Stimulated activated CD8-positive, alpha-beta memory T cell treated with anti-CD3 and anti-CD28 coated beads, Interleukin-7, amount 100 ng/mL, for 48 hours (primary cell): ENCODE measurements at regions not wholly inside any gene's neighbourhood (a gene's known extent, or its start where the extent isn't known, plus 50 kb on each side); places are given as distances from the start of the nearest gene placed in this dataset.

Experiments used
- DNase-seq, 2 donors: peaks; one replicate each; pipeline ENCODE4 v3.0.0-alpha.2; 2020; ENCODE audit warnings: low read depth in 1 of 2; ENCODE audit errors: extremely low read depth in 1 of 2

DNA sequence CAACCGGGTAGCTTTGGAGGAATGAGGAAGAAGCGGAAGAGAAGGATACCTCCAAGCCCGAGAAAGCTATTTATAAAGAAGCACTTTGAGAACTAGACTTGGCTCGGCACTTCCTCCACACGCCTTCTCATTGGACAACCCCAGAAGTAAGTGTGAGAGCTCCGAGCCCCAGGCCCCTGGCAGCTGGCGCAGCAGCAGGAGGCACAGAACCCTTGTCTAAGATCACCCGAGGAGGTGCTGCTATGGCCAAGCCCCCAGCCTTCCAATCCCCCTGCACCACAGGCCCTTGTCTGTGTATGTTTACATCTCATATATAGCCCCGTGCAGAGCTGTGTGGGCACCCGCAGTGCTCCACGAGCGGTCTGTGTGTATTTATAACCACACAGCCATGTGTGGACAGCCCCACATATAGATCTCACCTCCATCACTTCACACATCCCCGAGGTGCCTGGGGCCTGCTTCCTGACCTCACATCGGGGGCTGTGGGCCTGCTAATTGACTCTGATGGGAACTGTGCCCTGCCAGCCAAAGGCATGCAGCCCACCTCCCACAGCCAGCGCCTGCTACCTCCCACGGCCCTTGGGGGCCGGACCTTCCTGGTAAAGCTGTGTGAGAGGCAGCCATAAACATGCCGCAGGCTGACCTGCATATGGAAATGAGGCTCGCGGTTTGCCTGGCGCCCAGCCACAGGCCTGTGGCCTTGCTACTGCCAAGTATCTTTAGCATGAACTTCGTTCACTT, 96.1 kb downstream of the C17orf67 start:
- DNase-seq: no peak

DNA sequence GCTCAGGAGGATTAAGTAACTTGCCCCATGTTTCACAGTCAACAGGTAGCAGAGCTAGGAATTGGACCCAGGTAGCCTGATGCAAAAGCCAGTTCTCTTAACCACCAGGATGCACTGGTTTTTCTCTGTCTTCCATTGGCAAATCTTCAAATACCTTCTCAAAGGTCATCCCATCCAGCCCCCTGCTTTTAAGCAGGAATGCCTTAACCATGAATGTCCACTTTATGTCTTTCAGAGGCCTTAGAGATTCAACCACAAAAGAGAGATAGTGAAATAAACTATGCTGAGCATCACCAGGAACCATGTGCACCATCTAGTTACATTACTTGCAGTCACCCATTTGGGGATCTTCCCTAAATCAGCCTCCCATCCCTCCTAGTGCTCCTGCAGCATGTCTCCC, 94.3 kb downstream of the C17orf67 start:
- DNase-seq: no peak

DNA sequence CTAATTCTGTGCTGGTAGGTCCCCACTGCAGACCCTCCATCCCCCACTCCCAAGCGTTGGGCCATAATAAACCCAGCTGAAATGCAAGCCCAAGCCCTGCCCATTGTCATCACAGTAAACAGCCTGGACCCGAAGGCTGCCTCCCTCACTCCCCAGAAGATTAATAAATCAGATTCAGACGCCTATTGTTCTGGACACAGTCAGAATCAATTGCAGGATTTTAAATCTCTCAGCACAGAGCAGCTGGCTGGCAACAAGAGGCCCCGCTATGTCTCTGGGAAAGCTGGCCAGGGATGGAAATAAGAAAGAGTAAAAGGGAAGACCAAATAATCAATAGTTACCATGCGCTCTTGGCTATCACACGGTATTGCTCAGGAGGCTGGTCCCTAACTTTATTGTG, 93.9 kb downstream of the C17orf67 start:
- no peak for DNase-seq

DNA sequence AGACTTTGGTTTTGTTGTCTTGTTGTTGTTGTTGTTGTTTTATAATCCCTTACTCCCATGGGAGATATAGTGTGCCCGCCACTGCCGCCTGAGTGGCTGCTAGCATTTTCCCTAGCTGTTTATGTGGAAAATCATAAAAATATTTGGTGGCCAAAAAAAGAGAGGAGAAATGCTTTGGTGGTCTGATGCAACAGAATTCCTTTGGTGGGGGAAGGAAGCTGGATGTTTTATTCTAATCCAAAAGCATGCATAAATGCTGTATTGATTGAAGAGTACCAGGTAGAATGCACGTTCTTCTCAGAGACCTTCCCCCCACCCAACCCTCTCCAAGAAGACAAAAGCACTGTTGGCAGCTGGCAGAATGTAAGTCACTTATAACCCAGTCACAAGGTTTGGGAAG, 93.2 kb downstream of the C17orf67 start:
- no peak for DNase-seq
